ENCODE measurements at regions not wholly inside any gene's neighbourhood (a gene's known extent, or its start where the extent isn't known, plus 50 kb on each side); places are given as distances from the start of the nearest gene placed in this dataset.

DNA sequence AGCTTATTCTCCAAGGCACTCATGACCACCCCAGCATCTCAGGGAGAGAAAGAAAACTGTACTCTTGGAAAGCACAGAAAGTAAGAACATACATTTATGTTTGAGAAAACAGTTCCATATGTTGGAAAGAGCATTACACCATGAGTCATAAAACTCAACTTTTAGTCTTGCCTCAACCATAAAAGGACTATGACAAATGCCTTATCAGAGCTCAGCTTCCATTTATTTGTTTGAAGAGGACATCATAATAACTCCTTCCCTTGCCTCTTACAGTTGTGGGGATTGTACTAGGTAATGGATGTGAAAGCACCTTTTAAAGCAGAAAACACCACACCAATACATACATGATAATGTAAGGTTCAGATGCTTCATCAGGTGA is 370.8 kb downstream of the LNPK start:
- TF ChIP-seq, protein P1, sequence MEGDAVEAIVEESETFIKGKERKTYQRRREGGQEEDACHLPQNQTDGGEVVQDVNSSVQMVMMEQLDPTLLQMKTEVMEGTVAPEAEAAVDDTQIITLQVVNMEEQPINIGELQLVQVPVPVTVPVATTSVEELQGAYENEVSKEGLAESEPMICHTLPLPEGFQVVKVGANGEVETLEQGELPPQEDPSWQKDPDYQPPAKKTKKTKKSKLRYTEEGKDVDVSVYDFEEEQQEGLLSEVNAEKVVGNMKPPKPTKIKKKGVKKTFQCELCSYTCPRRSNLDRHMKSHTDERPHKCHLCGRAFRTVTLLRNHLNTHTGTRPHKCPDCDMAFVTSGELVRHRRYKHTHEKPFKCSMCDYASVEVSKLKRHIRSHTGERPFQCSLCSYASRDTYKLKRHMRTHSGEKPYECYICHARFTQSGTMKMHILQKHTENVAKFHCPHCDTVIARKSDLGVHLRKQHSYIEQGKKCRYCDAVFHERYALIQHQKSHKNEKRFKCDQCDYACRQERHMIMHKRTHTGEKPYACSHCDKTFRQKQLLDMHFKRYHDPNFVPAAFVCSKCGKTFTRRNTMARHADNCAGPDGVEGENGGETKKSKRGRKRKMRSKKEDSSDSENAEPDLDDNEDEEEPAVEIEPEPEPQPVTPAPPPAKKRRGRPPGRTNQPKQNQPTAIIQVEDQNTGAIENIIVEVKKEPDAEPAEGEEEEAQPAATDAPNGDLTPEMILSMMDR (IDR thresholded peaks at IDR 0.05) = no peak
- TF ChIP-seq POLR2A (IDR thresholded peaks at IDR 0.05) = no peak
